ENCODE measurements at regions not wholly inside any gene's neighbourhood (a gene's known extent, or its start where the extent isn't known, plus 50 kb on each side); places are given as distances from the start of the nearest gene placed in this dataset.

- no peaks in the 10 kb centered on the region for H3K36me3 ChIP-seq
- H3K4me1 ChIP-seq (replicated peaks), result no peaks in the 10 kb centered on the region
- H3K9me3 ChIP-seq (replicated peaks), result no peaks in the 10 kb centered on the region
- DNase-seq (ENCODE audit: low read depth in 1 of 2, low spot score in 2 of 2), result no peak
- H3K27ac ChIP-seq, result no peak overlapping the region
- no peaks in the 10 kb centered on the region for H3K27me3 ChIP-seq (replicated peaks)
- no peak overlapping the region for H3K4me3 ChIP-seq
Observed at GRCh38 chr7:18364396-18364795, 131.2 kb upstream of the HDAC9 start.

GRCh38 chr7:18366394-18366793, 129.2 kb upstream of the HDAC9 start:
- no peaks in the 10 kb centered on the region for H3K9me3 ChIP-seq (replicated peaks)
- DNase-seq (ENCODE audit: low read depth in 1 of 2, low spot score in 2 of 2), result no peak
- H3K27me3 ChIP-seq (replicated peaks), result no peaks in the 10 kb centered on the region
- H3K36me3 ChIP-seq, result no peaks in the 10 kb centered on the region
- H3K27ac ChIP-seq, result no peak overlapping the region
- no peak overlapping the region for H3K4me3 ChIP-seq
- no peaks in the 10 kb centered on the region for H3K4me1 ChIP-seq (replicated peaks)

GRCh38 chr7:18369011-18369410, 126.5 kb upstream of the HDAC9 start:
- DNase-seq (ENCODE audit: low read depth in 1 of 2, low spot score in 2 of 2), result no peak
- Histone ChIP-seq H3K4me1 (replicated peaks) (no peaks in the 10 kb centered on the region), H3K27me3 (replicated peaks) (no peaks in the 10 kb centered on the region), H3K27ac (no peak overlapping the region), H3K36me3 (no peaks in the 10 kb centered on the region), H3K4me3 (no peak overlapping the region), H3K9me3 (replicated peaks) (no peaks in the 10 kb centered on the region)

GRCh38 chr7:18370633-18371032, 124.9 kb upstream of the HDAC9 start:
- no peaks in the 10 kb centered on the region for H3K27me3 ChIP-seq (replicated peaks)
- H3K4me1 ChIP-seq (replicated peaks), result no peaks in the 10 kb centered on the region
- no peak for DNase-seq (ENCODE audit: low read depth in 1 of 2, low spot score in 2 of 2)
- H3K9me3 ChIP-seq (replicated peaks), result no peaks in the 10 kb centered on the region
- H3K36me3 ChIP-seq, result no peaks in the 10 kb centered on the region
- no peak overlapping the region for H3K27ac ChIP-seq
- H3K4me3 ChIP-seq, result no peak overlapping the region

- no peaks in the 10 kb centered on the region for H3K9me3 ChIP-seq (replicated peaks)
- H3K4me1 ChIP-seq (replicated peaks), result no peaks in the 10 kb centered on the region
- no peaks in the 10 kb centered on the region for H3K36me3 ChIP-seq
- DNase-seq (ENCODE audit: low read depth in 1 of 2, low spot score in 2 of 2), result no peak
- H3K27me3 ChIP-seq (replicated peaks), result no peaks in the 10 kb centered on the region
- no peak overlapping the region for H3K4me3 ChIP-seq
- no peak overlapping the region for H3K27ac ChIP-seq
Observed at GRCh38 chr7:18378989-18379605, 116.5 kb upstream of the HDAC9 start.

GRCh38 chr7:18384491-18385143, 110.9 kb upstream of the HDAC9 start:
- no peaks in the 10 kb centered on the region for H3K27me3 ChIP-seq (replicated peaks)
- H3K36me3 ChIP-seq, result no peaks in the 10 kb centered on the region
- H3K4me1 ChIP-seq (replicated peaks), result peaks cover 8% of the 10 kb centered on the region
- DNase-seq (ENCODE audit: low read depth in 1 of 2, low spot score in 2 of 2), result no peak
- no peaks in the 10 kb centered on the region for H3K9me3 ChIP-seq (replicated peaks)
- H3K27ac ChIP-seq, result no peak overlapping the region
- H3K4me3 ChIP-seq, result no peak overlapping the region

GRCh38 chr7:18386607-18387006, 108.9 kb upstream of the HDAC9 start:
- Histone ChIP-seq H3K27me3 (replicated peaks) (no peaks in the 10 kb centered on the region), H3K27ac (no peak overlapping the region), H3K4me3 (no peak overlapping the region), H3K36me3 (no peaks in the 10 kb centered on the region), H3K9me3 (replicated peaks) (no peaks in the 10 kb centered on the region), H3K4me1 (replicated peaks) (peaks cover 21% of the 10 kb centered on the region)
- no peak for DNase-seq (ENCODE audit: low read depth in 1 of 2, low spot score in 2 of 2)

- H3K4me3 ChIP-seq, result no peak overlapping the region
- no peaks in the 10 kb centered on the region for H3K36me3 ChIP-seq
- no peak for DNase-seq (ENCODE audit: low read depth in 1 of 2, low spot score in 2 of 2)
- no peaks in the 10 kb centered on the region for H3K27me3 ChIP-seq (replicated peaks)
- H3K9me3 ChIP-seq (replicated peaks), result no peaks in the 10 kb centered on the region
- H3K4me1 ChIP-seq (replicated peaks), result peaks cover 21% of the 10 kb centered on the region
- H3K27ac ChIP-seq, result no peak overlapping the region
Observed at GRCh38 chr7:18387191-18387735, 108.3 kb upstream of the HDAC9 start.

- Histone ChIP-seq H3K4me1 (replicated peaks) (peaks cover 39% of the 10 kb centered on the region), H3K27me3 (replicated peaks) (no peaks in the 10 kb centered on the region), H3K36me3 (no peaks in the 10 kb centered on the region), H3K4me3 (no peak overlapping the region), H3K27ac (peak overlapping the region; percentile 72), H3K9me3 (replicated peaks) (no peaks in the 10 kb centered on the region)
- DNase-seq (ENCODE audit: low read depth in 1 of 2, low spot score in 2 of 2), result no peak
Observed at GRCh38 chr7:18390535-18390907, 105.0 kb upstream of the HDAC9 start.

- DNase-seq (ENCODE audit: low read depth in 1 of 2, low spot score in 2 of 2), result peak; percentile 61 to 82
- H3K9me3 ChIP-seq (replicated peaks), result no peaks in the 10 kb centered on the region
- no peaks in the 10 kb centered on the region for H3K27me3 ChIP-seq (replicated peaks)
- H3K36me3 ChIP-seq, result no peaks in the 10 kb centered on the region
- peaks cover 48% of the 10 kb centered on the region for H3K4me1 ChIP-seq (replicated peaks)
- peak overlapping the region; percentile 74 for H3K27ac ChIP-seq
- H3K4me3 ChIP-seq, result no peak overlapping the region
Observed at GRCh38 chr7:18393465-18394118, 102.0 kb upstream of the HDAC9 start.

GRCh38 chr7:18395868-18396267, 99.7 kb upstream of the HDAC9 start:
- no peak overlapping the region for H3K27ac ChIP-seq
- H3K4me1 ChIP-seq (replicated peaks), result peaks cover 50% of the 10 kb centered on the region
- no peak overlapping the region for H3K4me3 ChIP-seq
- no peak for DNase-seq (ENCODE audit: low read depth in 1 of 2, low spot score in 2 of 2)
- H3K9me3 ChIP-seq (replicated peaks), result no peaks in the 10 kb centered on the region
- no peaks in the 10 kb centered on the region for H3K27me3 ChIP-seq (replicated peaks)
- H3K36me3 ChIP-seq, result no peaks in the 10 kb centered on the region

- DNase-seq (ENCODE audit: low read depth in 1 of 2, low spot score in 2 of 2), result no peak
- Histone ChIP-seq H3K4me3 (no peak overlapping the region), H3K27me3 (replicated peaks) (no peaks in the 10 kb centered on the region), H3K9me3 (replicated peaks) (no peaks in the 10 kb centered on the region), H3K36me3 (no peaks in the 10 kb centered on the region), H3K4me1 (replicated peaks) (peaks cover 60% of the 10 kb centered on the region), H3K27ac (no peak overlapping the region)
Observed at GRCh38 chr7:18396953-18397352, 98.6 kb upstream of the HDAC9 start.

- Histone ChIP-seq H3K27me3 (replicated peaks) (no peaks in the 10 kb centered on the region), H3K4me1 (replicated peaks) (peaks cover 61% of the 10 kb centered on the region), H3K4me3 (no peak overlapping the region), H3K27ac (peak overlapping the region; percentile 19; the same call in 1 of the 2 replicates), H3K9me3 (replicated peaks) (no peaks in the 10 kb centered on the region), H3K36me3 (no peaks in the 10 kb centered on the region)
- DNase-seq (ENCODE audit: low read depth in 1 of 2, low spot score in 2 of 2), result peak in 1 of 2 experiments; percentile 61
Observed at GRCh38 chr7:18399436-18400235, 95.9 kb upstream of the HDAC9 start.
